CD4-positive, alpha-beta T cell treated with Interleukin-6 for 4 hours (primary cell): ENCODE measurements at regions not wholly inside any gene's neighbourhood (a gene's known extent, or its start where the extent isn't known, plus 50 kb on each side); places are given as distances from the start of the nearest gene placed in this dataset.

ENCODE experiments used
- DNase-seq: peaks from one replicate; pipeline ENCODE4 v3.0.0-alpha.2; 2020; ENCODE audit warnings: mixed read lengths

- DNase-seq = no peak
These were observed 2119.6 kb upstream of the PIK3C3 start for GRCh38 chr18:39835303-39836030.

DNA sequence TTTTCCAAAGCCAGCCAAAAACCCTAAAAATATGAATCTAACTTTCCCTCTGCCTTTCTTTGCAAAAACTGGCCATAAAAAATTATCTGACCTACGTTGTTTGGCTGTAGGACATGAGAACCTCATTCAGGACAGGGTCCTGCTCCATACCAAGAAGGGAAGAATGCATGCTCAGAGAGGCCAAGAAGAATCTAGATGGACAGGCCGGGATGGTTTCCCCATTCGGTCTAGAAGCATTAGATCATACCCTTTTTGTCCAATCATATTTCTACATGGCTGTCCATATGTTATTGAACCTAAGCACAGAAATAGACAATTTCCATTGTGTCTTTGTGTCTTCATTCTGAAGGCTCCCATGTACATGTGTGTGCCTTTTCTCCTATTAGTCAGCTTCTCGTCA lies 2120.4 kb upstream of the PIK3C3 start:
- no peak for DNase-seq

DNA sequence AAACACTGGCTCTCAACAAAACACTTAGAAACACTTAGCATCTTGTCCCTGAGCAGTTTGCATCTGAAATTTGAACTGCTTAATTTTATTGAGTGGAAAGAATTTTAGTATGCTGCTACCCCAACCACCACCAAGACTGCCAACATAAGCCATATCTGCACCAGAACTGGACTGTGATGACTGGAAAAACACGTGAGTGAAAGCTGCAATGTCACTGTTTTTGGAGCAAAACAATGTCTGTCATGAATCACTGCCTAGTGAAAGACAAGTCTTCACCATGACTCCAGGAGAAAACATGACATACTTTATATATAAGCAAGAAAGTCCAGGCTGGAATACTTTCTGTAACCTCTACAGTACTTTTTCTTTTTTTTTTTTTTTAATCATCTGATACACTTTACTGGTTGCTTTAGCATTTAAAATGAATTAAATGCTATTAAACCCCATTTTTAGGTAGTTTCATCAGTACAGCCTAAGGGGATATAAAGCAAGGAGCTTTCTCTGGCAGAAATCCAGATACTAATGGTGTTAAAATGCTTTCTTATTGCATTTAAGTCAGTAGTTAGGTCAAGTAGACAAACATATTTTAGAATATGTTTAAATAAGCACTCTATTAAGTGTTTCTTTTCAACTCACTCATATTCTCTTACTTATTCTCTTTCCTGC lies 2129.4 kb upstream of the PIK3C3 start:
- DNase-seq = no peak

GRCh38 chr18:39806525-39806924 lies 2148.5 kb upstream of the PIK3C3 start:
- no peak for DNase-seq

GRCh38 chr18:39805218-39805617 lies 2149.8 kb upstream of the PIK3C3 start:
- no peak for DNase-seq

DNA sequence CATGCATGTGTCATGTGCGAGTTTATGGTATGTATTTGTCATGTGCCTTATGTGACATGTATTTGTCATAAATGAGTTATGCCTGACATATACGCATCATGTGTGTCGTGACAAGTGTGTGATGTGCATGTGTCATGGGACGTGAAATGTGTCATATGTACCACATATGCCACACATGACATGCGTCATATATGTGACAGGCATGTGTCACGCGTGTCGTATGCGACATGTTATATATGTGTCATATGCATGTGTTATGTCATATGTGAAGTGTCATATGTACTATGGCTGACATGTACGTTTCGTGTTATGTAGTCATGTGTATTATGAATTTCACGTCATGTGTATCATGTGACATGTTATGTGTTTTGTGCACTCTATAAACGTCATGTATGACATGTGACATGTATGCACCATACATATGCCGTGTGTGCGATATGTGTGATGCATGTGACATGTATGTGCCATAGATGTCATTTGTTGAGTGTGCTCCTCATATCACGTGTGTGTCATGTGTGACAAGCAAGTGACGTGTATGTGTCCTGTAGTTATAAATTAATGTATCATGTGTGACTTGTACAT lies 2152.3 kb upstream of the PIK3C3 start:
- no peak for DNase-seq

GRCh38 chr18:39801848-39802247 lies 2153.2 kb upstream of the PIK3C3 start:
- no peak for DNase-seq

DNA sequence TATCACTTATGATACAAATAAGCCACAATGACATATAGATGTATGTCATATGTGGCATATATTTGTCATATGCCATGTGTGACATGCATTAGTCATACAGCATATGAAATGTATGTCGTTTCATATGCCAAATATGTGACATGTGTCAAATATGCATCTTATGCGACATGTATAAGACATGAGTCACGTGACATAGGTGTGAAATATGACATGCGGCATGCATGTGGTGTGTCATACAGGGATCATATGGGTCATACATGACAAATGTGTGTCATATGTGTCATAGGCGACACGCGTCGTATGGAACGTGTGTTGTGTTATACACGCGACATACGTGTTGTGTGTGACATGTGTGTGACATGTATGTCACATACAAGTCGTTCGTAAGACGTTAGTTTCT lies 2154.0 kb upstream of the PIK3C3 start:
- no peak for DNase-seq

GRCh38 chr18:39799006-39799405 lies 2156.0 kb upstream of the PIK3C3 start:
- no peak for DNase-seq

- no peak for DNase-seq
These were observed 2158.6 kb upstream of the PIK3C3 start for GRCh38 chr18:39796393-39796792.

GRCh38 chr18:39795350-39795749 lies 2159.7 kb upstream of the PIK3C3 start:
- no peak for DNase-seq

DNA sequence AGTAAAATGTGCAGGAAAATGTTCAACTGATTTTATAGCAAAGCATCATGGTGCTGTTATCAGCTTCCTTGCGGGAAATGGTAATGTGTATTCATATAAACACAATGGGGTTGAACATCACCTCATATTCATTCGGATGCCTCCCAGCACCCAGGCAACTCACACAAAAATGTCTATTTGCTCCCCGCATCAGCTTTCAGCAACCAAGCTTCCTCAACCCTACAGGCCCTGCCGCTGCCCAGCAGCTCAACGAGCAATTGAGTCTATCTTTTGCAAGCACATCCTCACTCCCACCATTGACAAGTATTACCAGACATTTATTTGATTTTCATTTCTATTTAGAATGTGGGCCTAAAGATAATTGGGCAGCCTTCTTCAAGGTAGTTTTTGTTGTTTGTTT lies 2161.4 kb upstream of the PIK3C3 start:
- DNase-seq = no peak

DNA sequence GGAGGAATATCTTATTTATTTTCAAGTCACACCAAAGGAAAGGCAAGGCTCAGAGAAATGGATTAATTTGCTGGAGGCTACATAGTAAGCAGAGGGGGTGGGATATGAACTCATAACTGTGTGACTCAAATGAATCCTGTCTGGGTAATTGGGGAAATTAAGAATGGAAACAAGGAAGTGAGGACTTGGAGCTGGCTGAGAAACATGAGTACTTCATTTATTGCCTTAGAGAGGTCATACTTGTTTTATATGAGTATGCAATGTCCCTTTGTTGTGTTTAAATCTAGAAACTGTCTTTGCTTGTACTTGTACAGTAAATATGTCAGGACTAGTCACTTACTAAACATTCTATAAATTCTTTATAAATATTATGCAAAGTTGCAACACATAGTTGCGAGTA lies 2166.7 kb upstream of the PIK3C3 start:
- no peak for DNase-seq

DNA sequence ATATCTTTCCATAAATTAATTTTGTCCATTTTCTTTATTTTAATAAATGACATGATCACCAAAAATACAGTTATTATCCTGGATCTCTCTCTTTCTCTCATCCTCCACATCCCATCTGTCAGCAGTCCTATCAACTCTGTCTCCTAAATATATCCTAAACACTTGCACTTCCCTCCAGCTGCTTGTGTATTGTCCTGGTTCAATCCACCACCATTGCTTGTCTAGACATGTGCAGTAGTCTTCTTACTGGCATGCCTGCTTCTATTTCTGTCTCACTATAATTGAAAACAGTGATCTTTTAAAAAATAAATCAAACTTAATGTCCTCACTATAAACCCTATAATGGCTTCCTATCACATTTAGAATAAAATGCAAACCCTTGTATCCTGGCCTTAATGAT lies 2168.6 kb upstream of the PIK3C3 start:
- no peak for DNase-seq

DNA sequence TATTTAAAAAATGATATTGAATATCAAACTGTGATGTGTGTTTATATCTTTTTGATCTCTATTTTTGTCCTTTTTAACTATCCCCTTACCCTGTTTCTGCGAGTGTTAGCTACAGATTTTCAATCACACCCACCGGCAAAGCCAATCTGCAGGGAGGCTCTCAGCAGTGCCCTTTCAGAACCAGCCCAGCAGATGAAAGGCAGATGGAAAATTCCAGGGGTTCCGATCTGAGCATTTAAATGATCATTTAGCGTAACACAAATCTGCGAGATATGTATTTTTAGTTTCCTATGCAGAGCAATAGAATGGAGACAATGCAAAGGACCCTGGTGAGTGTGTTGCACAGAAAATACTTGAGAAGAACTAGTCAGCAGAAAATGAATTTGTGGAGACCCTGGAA lies 2170.5 kb upstream of the PIK3C3 start:
- no peak for DNase-seq

GRCh38 chr18:39781565-39781964 lies 2173.5 kb upstream of the PIK3C3 start:
- no peak for DNase-seq

DNA sequence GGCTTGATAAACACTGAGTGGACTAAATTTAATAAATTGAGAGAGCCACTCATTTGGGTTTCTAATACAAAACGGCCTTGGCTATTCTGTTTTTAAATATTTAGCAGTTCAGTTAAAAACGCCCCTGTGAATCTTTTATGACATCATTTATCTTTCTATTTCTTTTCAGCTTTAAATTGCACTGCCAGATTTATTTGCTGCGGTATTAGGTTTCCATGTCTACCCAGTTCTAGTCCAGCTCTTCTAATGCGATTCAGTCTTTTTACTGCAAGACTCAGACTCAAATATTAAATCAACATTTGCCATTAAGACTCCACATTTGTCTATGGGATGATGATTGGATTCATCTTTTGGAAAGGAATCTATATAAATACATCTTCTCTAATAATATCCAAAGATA lies 2174.3 kb upstream of the PIK3C3 start:
- no peak for DNase-seq

DNA sequence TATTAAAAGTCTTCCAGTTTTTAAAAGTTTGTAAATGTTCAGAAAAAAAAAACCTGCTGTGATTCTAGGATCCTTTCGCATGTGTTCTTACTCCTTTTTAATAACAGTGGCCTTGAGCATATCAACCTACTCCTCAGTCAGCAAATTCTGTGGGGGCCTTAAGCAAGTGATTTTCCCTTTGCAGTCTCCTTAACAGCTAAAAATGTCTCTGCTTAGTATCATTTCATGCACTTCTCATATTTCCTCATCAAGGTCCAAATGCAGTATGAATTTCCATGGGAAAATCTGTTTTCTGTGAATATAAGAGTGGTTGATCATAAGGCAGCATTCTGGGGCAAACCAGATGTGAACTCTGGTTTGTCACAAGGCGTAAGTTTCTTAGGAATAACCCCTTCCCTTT lies 2175.1 kb upstream of the PIK3C3 start:
- DNase-seq = no peak

DNA sequence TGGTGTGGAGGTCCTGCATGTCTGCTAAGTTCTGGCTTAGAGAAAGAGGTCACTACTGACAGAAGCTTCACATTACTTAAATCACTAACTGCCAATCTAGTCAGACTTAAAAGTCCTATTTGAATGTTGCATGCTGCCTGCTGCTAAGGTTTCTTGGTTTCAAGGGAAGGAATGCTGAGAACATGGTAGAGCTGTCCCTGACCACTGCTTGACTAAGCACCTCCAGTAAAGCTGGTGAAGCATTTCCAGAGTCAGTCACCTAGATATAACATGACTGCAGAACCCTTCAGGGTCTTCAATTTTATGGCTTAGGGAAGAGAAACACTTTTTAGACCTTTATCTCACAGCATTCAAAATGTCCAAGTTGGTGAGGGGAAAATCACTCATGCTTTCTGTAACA lies 2178.3 kb upstream of the PIK3C3 start:
- no peak for DNase-seq

DNA sequence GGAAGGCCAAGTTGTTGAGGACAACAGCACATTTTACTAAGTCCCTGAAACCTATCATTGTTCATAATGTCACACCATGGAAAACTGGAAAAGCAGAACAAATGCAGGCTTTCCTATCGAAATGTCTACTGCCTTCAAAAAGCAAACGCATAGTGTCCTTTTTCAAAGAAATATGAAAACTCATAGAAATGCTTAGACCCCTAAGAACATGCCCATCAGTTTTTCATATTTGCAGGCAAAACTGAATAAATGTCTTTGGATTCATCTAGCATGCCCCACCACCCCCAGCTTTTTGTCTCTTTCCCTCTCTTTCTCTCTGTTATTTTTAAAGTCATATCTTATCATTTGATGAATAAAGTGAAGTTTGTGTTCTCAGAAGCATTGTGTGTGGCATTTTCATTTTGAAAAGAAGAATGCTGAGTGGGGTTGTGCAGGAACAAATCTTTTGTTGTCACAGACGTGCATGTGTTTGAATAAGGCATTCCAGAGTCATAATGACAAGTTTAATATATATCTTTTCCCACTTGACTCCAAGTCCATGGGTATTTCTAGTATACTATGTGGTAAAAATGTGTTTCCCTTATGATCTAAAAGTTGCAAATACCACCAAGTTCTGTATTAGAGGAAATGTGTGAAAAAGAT lies 2180.0 kb upstream of the PIK3C3 start:
- DNase-seq = no peak

GRCh38 chr18:39773646-39774045 lies 2181.4 kb upstream of the PIK3C3 start:
- DNase-seq = no peak

GRCh38 chr18:39772155-39772919 lies 2182.7 kb upstream of the PIK3C3 start:
- DNase-seq = no peak

DNA sequence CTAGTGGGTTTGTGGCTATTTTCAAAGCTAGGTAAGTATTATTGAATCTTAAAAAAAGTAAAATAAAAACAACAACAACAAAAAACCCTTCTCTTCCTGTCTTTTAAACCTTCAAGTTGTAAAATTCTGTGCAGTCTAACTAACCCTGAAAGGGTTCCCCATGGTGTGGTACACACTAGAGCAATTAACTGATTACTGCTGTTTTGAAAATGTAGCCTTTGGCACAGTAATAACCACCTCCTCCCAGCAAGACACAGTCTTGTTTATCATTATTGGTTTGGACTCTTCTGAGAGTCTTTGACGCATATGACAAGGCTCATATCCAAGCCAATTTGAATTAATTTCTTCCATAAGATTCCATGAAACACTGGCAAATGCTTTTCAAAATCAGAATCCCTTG lies 2184.6 kb upstream of the PIK3C3 start:
- no peak for DNase-seq
